ENCODE measurements at regions not wholly inside any gene's neighbourhood (a gene's known extent, or its start where the extent isn't known, plus 50 kb on each side); places are given as distances from the start of the nearest gene placed in this dataset.

- DNase-seq: no peak
- Mint-ChIP-seq H3K4me1 (ENCODE audit: low read depth) (no peaks in the 10 kb centered on the region), H3K27me3 (ENCODE audit: insufficient read depth) (no peaks in the 10 kb centered on the region), H3K27ac (no peak overlapping the region), H3K4me3 (no peak overlapping the region), H3K36me3 (ENCODE audit: low read depth) (no peaks in the 10 kb centered on the region), H3K9me3 (peaks cover 35% of the 10 kb centered on the region)
- TF ChIP-seq, protein P1, sequence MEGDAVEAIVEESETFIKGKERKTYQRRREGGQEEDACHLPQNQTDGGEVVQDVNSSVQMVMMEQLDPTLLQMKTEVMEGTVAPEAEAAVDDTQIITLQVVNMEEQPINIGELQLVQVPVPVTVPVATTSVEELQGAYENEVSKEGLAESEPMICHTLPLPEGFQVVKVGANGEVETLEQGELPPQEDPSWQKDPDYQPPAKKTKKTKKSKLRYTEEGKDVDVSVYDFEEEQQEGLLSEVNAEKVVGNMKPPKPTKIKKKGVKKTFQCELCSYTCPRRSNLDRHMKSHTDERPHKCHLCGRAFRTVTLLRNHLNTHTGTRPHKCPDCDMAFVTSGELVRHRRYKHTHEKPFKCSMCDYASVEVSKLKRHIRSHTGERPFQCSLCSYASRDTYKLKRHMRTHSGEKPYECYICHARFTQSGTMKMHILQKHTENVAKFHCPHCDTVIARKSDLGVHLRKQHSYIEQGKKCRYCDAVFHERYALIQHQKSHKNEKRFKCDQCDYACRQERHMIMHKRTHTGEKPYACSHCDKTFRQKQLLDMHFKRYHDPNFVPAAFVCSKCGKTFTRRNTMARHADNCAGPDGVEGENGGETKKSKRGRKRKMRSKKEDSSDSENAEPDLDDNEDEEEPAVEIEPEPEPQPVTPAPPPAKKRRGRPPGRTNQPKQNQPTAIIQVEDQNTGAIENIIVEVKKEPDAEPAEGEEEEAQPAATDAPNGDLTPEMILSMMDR (IDR thresholded peaks at IDR 0.05): no peak
These were observed 75.6 kb upstream of the RBFOX1 start for GRCh38 chr16:7257016-7257415.

DNA sequence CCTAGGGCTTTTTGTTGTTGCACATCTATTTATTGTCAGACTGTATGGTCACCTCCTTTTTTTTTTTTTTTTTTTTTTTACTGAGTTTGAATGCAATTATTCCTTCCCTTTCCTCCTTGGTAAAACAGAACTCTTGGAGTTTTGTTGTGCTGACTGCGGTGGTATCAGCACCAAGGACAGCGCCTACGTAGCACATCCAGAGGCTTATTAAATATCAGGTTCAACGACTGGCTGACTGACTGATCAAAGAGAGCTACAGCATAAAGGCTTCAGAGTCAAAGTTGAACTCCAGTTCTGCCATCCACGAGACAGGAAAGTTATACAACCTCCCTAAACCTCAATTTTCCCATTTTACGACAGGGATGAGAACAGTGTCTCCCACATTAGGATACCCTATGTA, 86.1 kb upstream of the RBFOX1 start:
- TF ChIP-seq, protein P1 (IDR thresholded peaks at IDR 0.05): no peak
- H3K9me3 Mint-ChIP-seq: peaks cover 38% of the 10 kb centered on the region
- no peaks in the 10 kb centered on the region for H3K36me3 Mint-ChIP-seq (ENCODE audit: low read depth)
- no peaks in the 10 kb centered on the region; the same call in 1 of the 2 replicates for H3K27me3 Mint-ChIP-seq (ENCODE audit: insufficient read depth)
- no peak for DNase-seq
- no peaks in the 10 kb centered on the region for H3K4me1 Mint-ChIP-seq (ENCODE audit: low read depth)
- no peak overlapping the region for H3K27ac Mint-ChIP-seq
- no peak overlapping the region for H3K4me3 Mint-ChIP-seq

DNA sequence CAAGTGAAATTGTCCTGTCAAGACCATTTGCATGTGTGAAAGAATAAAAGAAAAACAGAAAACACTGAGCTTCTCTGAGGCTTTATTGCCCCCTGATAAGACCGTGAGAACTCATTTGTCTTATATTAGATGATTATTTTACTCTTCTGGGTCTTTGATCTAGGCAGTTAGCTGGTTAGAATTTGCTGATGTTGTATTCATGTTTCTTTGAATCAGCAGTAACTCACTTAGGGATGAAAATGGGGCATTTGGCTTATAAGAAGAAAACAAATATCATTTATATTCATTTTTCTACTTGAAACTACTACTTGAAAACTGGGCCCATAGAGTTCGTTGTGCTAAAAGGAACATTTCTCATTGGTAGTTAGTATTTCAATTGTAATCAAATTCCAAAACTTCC, 93.1 kb upstream of the RBFOX1 start:
- peaks cover 1% of the 10 kb centered on the region; the same call in 1 of the 2 replicates for H3K27me3 Mint-ChIP-seq (ENCODE audit: insufficient read depth)
- no peaks in the 10 kb centered on the region for H3K36me3 Mint-ChIP-seq (ENCODE audit: low read depth)
- H3K27ac Mint-ChIP-seq: no peak overlapping the region
- no peak for DNase-seq
- TF ChIP-seq, protein P1 (IDR thresholded peaks at IDR 0.05): no peak
- no peak overlapping the region for H3K4me3 Mint-ChIP-seq
- H3K4me1 Mint-ChIP-seq (ENCODE audit: low read depth): no peaks in the 10 kb centered on the region
- H3K9me3 Mint-ChIP-seq: peaks cover 49% of the 10 kb centered on the region

- H3K27ac Mint-ChIP-seq: no peak overlapping the region
- no peak overlapping the region for H3K4me3 Mint-ChIP-seq
- H3K36me3 Mint-ChIP-seq (ENCODE audit: low read depth): no peaks in the 10 kb centered on the region
- no peak for DNase-seq
- TF ChIP-seq, protein P1 (IDR thresholded peaks at IDR 0.05): no peak
- peaks cover 3% of the 10 kb centered on the region for H3K27me3 Mint-ChIP-seq (ENCODE audit: insufficient read depth)
- no peaks in the 10 kb centered on the region for H3K4me1 Mint-ChIP-seq (ENCODE audit: low read depth)
- peaks cover 53% of the 10 kb centered on the region for H3K9me3 Mint-ChIP-seq
These were observed 95.7 kb upstream of the RBFOX1 start for GRCh38 chr16:7236824-7237410.

- TF ChIP-seq, protein P1 (IDR thresholded peaks at IDR 0.05): no peak
- Mint-ChIP-seq H3K36me3 (ENCODE audit: low read depth) (no peaks in the 10 kb centered on the region), H3K27ac (no peak overlapping the region), H3K9me3 (peaks cover 48% of the 10 kb centered on the region), H3K4me3 (no peak overlapping the region), H3K27me3 (ENCODE audit: insufficient read depth) (peaks cover 3% of the 10 kb centered on the region), H3K4me1 (ENCODE audit: low read depth) (no peaks in the 10 kb centered on the region)
- DNase-seq: no peak
These were observed 98.7 kb upstream of the RBFOX1 start for GRCh38 chr16:7233975-7234374.
